Naive B cell (primary cell): ENCODE measurements at regions not wholly inside any gene's neighbourhood (a gene's known extent, or its start where the extent isn't known, plus 50 kb on each side); places are given as distances from the start of the nearest gene placed in this dataset.

Source experiments
- ATAC-seq, 2 donors: fragments of 150-1000 bp; cut with Tn5 transposase; 2 replicates each; pipeline ENCODE4 v1.10.0; 2021; ENCODE audit warnings: low read depth in 2 of 2, mild to moderate bottlenecking in 2 of 2, moderate library complexity in 2 of 2
- DNase-seq: peaks from one replicate; pipeline ENCODE4 v3.0.0; 2022
- H3K27ac Mint-ChIP-seq, 6 donors: one replicate each; pipeline ENCODE4 v1.8.0; 2020 to 2022; ENCODE audit warnings: mild to moderate bottlenecking in 6 of 6, mixed read lengths in 6 of 6, moderate library complexity in 5 of 6, inconsistent platforms in 2 of 6
- H3K27me3 Mint-ChIP-seq, 3 donors: one replicate each; pipeline ENCODE4 v1.8.0; 2021 to 2022; ENCODE audit warnings: mixed read lengths in 3 of 3, mild to moderate bottlenecking in 1 of 3
- H3K36me3 Mint-ChIP-seq, 2 donors: one replicate each; pipeline ENCODE4 v1.8.0; 2020 to 2022; ENCODE audit warnings: mixed read lengths in 2 of 2, inconsistent platforms in 1 of 2, mild to moderate bottlenecking in 1 of 2
- H3K4me1 Mint-ChIP-seq, 3 donors: one replicate each; pipeline ENCODE4 v1.8.0; 2020 to 2022; ENCODE audit warnings: mixed read lengths in 3 of 3, inconsistent platforms in 1 of 3, mild to moderate bottlenecking in 1 of 3, moderate library complexity in 1 of 3
- H3K4me3 Mint-ChIP-seq, 8 donors: one replicate each; pipeline ENCODE4 v1.8.0; 2020 to 2022; ENCODE audit warnings: mild to moderate bottlenecking in 8 of 8, mixed read lengths in 8 of 8, moderate library complexity in 8 of 8, inconsistent platforms in 2 of 8
- H3K9me3 Mint-ChIP-seq, 7 donors: one replicate each; pipeline ENCODE4 v1.8.0; 2020 to 2022; ENCODE audit warnings: mixed read lengths in 7 of 7, mild to moderate bottlenecking in 5 of 7, inconsistent platforms in 2 of 7, moderate library complexity in 1 of 7

DNA sequence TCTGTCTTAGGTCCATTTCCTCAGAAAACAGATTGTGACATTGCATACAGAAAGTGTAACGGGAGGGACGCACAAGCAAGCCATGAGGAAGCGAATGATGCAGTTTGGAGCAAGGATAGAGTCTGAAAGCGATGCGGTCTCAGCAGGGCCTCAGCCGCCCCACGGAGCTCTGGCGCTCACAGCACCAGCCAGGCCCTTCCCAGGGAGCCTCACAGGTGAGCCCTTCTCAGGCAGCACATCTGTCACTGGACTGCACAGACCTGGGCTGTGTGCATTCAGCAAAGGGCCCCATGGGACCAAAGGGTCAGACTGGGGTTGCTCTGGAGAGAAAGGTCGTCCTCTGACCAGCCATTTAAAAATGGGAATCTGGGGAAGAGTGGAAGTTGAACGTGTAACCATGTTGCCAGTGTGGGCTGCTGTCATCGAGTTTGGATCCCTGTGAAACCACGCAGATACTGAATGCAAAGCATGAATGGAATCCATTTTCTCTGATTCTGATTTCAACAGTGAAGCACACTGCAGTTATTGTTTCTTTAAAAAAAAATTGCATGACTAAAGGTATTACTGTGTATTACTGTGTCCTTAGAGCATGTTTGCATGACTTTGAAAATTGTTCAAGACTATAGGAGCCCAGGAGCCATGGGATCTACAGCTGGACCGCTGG lies 350.0 kb upstream of the AKR1E2 start:
- Mint-ChIP-seq H3K9me3 (peaks cover 0 to 10% (median 1%) of the 10 kb centered on the region in 7 donors), H3K27ac (no peak overlapping the region), H3K4me3 (no peak overlapping the region), H3K27me3 (peaks cover 0 to 10% (median 5%) of the 10 kb centered on the region in 3 donors), H3K36me3 (no peaks in the 10 kb centered on the region), H3K4me1 (no peaks in the 10 kb centered on the region)
- DNase-seq = no peak
- no peak for ATAC-seq

DNA sequence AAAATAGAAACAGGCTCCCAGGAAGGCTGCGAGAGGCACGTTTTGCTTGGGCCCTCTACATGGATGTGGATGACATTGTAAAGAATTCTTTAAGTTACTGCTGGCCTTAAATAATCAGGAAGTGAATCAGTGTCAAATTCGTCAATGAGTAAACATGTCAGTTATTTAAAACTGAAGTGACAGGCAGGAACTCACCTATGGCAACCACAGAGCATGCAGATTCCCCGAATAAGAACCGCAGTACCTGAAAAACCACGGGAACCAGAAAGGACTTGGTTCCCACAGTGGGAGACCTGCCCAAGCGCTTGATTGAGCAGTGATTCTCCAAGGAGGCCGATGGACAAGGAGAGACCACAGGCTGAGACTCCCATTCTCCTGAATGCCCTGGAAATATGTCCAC lies 351.2 kb upstream of the AKR1E2 start:
- Mint-ChIP-seq H3K4me3 (no peak overlapping the region), H3K36me3 (no peaks in the 10 kb centered on the region), H3K9me3 (peaks cover 0 to 9% (median 1%) of the 10 kb centered on the region in 7 donors), H3K27ac (no peak overlapping the region), H3K27me3 (peaks cover 0 to 11% (median 5%) of the 10 kb centered on the region in 3 donors), H3K4me1 (no peaks in the 10 kb centered on the region)
- no peak for ATAC-seq
- no peak for DNase-seq

DNA sequence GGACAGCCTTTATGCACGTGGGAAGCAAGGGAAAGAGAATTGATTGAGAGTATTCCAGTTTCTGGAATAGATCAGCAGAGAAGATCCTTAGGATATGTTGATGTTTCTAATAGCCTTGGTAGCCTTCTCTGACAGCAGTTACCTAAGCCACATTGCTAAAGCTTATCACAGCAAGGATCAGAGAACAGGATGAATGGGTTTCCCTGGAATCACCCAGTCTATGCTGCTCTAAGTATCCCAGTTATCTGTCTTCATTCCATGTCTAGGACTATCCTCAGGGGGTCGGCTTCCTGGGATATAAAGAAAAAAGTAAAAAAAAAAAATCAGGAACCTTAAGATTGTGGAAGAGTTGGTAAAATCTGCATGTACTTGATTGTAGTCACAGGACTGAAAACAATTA lies 352.0 kb upstream of the AKR1E2 start:
- ATAC-seq = no peak
- H3K27ac Mint-ChIP-seq = no peak overlapping the region
- H3K36me3 Mint-ChIP-seq = no peaks in the 10 kb centered on the region
- H3K9me3 Mint-ChIP-seq = no peaks in the 10 kb centered on the region
- DNase-seq = no peak
- H3K4me1 Mint-ChIP-seq = no peaks in the 10 kb centered on the region
- no peak overlapping the region for H3K4me3 Mint-ChIP-seq
- H3K27me3 Mint-ChIP-seq = peaks cover 0 to 18% (median 5%) of the 10 kb centered on the region in 3 donors

DNA sequence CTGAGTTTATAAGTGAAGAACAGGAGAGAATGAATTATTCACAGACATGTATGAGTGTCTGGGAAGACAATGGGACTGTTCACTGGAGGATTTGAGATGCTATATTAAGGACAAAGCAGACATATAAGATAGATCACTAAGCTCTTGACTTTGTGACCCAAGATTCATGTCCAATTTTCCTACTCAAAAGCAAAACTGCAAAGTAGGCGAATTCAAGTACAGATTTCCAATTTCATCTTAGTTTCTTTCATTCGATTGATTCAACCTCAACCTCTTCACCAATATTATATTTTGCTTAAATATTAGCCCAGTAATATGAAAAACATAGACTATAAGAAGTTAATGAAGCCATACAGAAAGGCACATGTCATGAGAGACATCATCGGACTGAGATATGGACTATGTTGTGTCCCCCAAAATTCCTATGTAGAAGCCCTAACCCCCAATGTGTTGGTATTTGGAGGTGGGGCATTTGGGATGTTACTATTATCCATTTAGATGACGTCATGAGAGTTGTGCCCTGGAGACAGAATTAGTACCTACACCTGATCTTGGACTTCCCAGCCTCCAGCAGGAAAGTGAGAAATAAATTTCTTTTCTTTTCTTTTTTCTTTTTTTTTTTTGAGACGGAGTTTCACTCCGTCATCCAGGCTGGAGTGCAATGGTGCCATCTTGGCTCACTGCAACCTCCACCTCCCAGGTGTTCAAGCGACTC lies 353.7 kb upstream of the AKR1E2 start:
- peaks cover 3 to 30% (median 5%) of the 10 kb centered on the region in 3 donors for H3K27me3 Mint-ChIP-seq
- H3K27ac Mint-ChIP-seq = no peak overlapping the region
- ATAC-seq = no peak

DNA sequence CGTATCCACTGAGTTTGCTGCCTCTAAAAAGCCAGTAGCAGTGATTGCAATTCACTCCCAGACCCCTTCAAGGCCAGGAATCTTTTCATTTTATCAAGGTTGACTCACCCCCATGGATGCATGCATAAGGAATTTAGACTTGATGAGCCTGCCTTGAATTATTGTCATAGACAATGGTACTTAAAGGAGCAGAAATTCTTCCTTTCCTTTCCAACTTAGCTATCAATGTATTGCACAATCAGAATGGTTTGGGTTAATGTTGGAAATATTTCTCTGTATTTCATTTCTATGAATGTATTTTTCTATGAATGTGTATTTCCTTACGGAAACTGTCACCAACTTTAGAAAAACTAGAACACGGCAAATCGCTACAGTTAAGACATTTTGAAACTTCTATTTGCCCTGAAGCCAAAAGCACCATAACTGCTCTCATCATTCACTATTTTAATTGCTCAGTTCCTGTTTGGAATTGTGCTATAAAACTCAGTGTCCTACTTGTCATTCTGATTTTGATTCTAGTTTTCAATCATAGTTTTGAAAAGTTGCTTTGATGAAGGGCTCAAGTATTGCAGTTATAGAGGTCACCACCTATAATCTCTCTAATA lies 355.7 kb upstream of the AKR1E2 start:
- Mint-ChIP-seq H3K27me3 (peaks cover 5 to 35% (median 7%) of the 10 kb centered on the region in 3 donors), H3K9me3 (peaks cover 0 to 2% (median 0%) of the 10 kb centered on the region in 7 donors), H3K4me3 (no peak overlapping the region), H3K4me1 (no peaks in the 10 kb centered on the region), H3K36me3 (no peaks in the 10 kb centered on the region), H3K27ac (no peak overlapping the region)
- no peak for ATAC-seq
- DNase-seq = no peak

More for the DNA sequence above, 353.7 kb upstream of the AKR1E2 start:
- H3K36me3 Mint-ChIP-seq = no peaks in the 10 kb centered on the region
- no peak overlapping the region for H3K4me3 Mint-ChIP-seq
- DNase-seq = no peak
- peaks cover 0 to 2% (median 0%) of the 10 kb centered on the region in 7 donors for H3K9me3 Mint-ChIP-seq
- no peaks in the 10 kb centered on the region for H3K4me1 Mint-ChIP-seq

DNA sequence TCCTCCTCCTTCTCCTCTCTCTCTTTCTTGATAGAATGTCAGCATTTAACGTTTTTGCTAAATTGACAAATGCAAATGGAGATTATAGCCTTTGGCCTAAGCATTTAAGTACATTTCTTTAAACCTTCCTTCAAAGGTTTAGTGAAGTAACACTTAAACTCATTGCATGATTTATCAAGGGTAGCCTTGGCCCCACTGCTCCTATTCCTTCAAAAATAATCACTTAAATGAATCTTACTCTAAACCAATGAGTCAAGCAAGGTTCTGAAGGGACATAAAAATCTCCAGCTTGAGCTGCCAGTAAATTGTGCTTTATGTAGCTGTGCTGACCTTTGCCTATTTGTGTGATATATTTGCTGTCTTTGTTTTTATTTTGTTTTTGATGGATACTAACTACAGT lies 358.5 kb upstream of the AKR1E2 start:
- no peak overlapping the region for H3K4me3 Mint-ChIP-seq
- H3K27ac Mint-ChIP-seq = peak overlapping the region in 2 of 6 donors; percentile 2 to 72
- peaks cover 0 to 25% (median 7%) of the 10 kb centered on the region in 3 donors for H3K27me3 Mint-ChIP-seq
- ATAC-seq = no peak
- H3K36me3 Mint-ChIP-seq = no peaks in the 10 kb centered on the region
- H3K9me3 Mint-ChIP-seq = peaks cover 0 to 9% (median 0%) of the 10 kb centered on the region in 7 donors
- no peaks in the 10 kb centered on the region for H3K4me1 Mint-ChIP-seq
- DNase-seq = no peak

DNA sequence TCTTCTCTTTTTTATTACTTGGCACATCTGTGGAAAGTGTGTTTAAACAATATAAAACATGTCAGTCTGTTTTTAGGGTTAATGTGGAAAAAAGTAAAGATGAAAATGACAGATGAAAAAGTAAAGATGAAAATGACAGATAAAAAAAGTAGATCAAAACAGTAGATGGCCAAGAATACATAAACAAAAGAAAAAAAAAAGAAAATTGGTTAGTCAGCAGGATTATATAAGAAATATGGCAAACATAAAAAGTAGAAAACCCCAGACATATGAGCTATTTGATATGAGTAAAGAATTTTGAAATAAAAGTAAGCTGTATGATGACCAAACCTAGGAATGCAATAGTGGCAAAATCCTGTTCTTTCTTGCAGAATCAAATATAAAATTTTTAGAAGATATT lies 365.7 kb upstream of the AKR1E2 start:
- Mint-ChIP-seq H3K36me3 (no peaks in the 10 kb centered on the region), H3K4me3 (no peak overlapping the region), H3K9me3 (peaks cover 0 to 7% (median 0%) of the 10 kb centered on the region in 7 donors), H3K27ac (no peak overlapping the region), H3K4me1 (no peaks in the 10 kb centered on the region), H3K27me3 (peaks cover 0 to 6% (median 0%) of the 10 kb centered on the region in 3 donors)
- DNase-seq (no peak), ATAC-seq (no peak)

DNA sequence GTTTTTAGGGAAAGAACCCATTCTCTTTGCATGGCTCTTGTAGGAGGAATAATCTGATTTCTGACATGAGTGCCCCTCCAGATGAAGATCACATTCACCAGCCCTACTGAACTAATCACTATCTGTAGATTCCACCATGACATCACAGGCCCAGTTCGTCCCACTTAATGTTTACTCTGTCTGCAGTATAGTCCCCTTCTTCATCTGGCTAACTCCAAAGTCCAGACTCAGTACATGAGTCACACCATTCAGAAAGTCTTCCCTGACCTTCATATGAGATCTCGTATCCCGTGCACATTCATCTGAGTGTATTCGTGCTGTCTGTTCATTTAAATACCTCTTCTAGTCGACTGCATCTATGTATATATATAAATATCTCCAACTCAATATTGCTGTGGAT lies 366.5 kb upstream of the AKR1E2 start:
- Mint-ChIP-seq H3K9me3 (peaks cover 0 to 7% (median 0%) of the 10 kb centered on the region in 7 donors), H3K36me3 (no peaks in the 10 kb centered on the region), H3K27me3 (peaks cover 0 to 6% (median 0%) of the 10 kb centered on the region in 3 donors), H3K4me3 (no peak overlapping the region), H3K27ac (no peak overlapping the region), H3K4me1 (no peaks in the 10 kb centered on the region)
- ATAC-seq (no peak), DNase-seq (no peak)

DNA sequence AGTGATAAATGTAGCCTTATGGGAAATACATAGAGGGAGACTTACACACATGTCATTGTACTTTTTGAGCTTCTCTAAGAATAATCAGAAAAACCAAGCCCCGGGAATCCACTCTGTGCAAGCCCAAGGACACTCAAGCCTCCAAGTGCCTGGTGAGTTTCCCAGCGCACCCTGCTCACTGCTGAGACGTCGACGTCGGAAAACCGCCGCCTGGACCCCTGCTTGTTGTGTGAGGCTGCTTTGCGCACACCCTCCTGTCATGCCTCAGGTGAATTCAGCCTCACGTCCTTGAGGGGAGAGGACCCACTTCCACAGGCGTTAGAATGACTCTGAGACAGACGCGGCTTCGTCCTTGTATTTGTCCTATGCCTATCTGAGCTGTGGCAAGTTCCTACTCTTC lies 368.4 kb upstream of the AKR1E2 start:
- ATAC-seq (no peak), DNase-seq (no peak)
- Mint-ChIP-seq H3K9me3 (peaks cover 0 to 5% (median 0%) of the 10 kb centered on the region in 7 donors), H3K27me3 (peaks cover 0 to 10% (median 6%) of the 10 kb centered on the region in 3 donors), H3K4me1 (no peaks in the 10 kb centered on the region), H3K4me3 (no peak overlapping the region), H3K27ac (no peak overlapping the region), H3K36me3 (no peaks in the 10 kb centered on the region)

DNA sequence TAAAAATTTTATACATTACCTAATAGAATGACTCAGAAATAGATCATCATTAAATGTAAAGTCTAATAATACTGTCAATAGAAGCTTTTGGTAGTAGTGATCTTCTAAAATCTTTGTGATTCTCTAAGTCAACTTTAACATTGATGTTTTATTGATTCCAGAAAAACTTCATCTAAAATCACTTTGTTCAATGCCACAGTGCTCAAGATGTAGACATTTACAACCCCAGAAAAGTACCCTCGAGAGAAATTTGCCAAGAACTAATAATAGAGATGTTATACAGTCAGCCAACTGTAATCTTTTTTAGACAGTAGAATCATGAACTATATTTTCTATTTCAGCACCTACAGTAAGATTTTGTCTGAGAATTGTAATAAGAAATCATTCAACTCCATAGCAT lies 369.2 kb upstream of the AKR1E2 start:
- Mint-ChIP-seq H3K4me3 (no peak overlapping the region), H3K9me3 (peaks cover 0 to 5% (median 0%) of the 10 kb centered on the region in 7 donors), H3K36me3 (no peaks in the 10 kb centered on the region), H3K4me1 (no peaks in the 10 kb centered on the region), H3K27me3 (peaks cover 0 to 10% (median 6%) of the 10 kb centered on the region in 3 donors), H3K27ac (no peak overlapping the region)
- DNase-seq = no peak
- no peak for ATAC-seq

DNA sequence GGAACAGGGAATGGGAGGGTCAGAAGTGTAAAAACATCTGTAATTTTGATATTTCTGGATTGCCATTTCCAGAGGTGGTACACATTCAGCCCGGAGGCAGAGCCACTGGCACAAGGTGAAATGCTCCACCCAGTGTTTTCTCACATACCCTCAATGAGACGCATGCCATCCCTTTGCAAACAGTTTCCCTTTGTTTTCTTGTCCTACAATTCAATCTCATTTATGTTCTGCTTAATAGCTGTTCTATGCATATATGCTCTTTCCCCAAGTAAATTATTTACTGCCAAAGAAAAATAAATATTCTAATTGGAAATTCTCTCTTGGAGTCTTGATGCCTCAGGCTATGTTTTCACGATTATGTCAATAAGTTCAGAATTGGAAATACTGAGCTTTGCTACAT lies 369.7 kb upstream of the AKR1E2 start:
- no peak overlapping the region for H3K27ac Mint-ChIP-seq
- peaks cover 0 to 1% (median under 1%) of the 10 kb centered on the region in 3 donors for H3K4me1 Mint-ChIP-seq
- ATAC-seq = no peak
- H3K36me3 Mint-ChIP-seq = no peaks in the 10 kb centered on the region
- H3K27me3 Mint-ChIP-seq = peaks cover 0 to 10% (median 6%) of the 10 kb centered on the region in 3 donors
- no peak overlapping the region for H3K4me3 Mint-ChIP-seq
- no peak for DNase-seq
- peaks cover 0 to 5% (median 0%) of the 10 kb centered on the region in 7 donors for H3K9me3 Mint-ChIP-seq

DNA sequence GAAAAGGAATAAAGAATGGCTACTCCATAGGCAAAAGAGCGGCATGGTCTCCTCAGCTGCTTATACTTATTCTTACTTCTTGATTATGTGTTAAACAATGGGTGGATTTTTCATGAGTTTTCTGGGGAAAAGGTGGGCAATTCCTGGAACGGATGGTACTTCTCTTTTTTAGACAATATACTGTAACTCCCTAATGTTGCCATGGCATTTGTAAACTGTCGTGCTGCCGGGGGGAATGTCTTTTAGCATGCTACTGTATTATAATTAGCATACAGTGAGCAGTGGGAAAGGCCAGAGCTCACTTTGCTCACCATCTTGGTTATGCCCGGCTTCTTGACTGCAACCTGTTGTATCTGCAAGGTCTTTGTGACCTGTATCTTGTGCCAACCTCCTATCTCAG lies 372.1 kb upstream of the AKR1E2 start:
- no peak overlapping the region for H3K4me3 Mint-ChIP-seq
- no peak overlapping the region for H3K27ac Mint-ChIP-seq
- ATAC-seq = no peak
- H3K27me3 Mint-ChIP-seq = peaks cover 0 to 16% (median 1%) of the 10 kb centered on the region in 3 donors
- H3K4me1 Mint-ChIP-seq = peaks cover 0 to 8% (median 7%) of the 10 kb centered on the region in 3 donors
- H3K36me3 Mint-ChIP-seq = no peaks in the 10 kb centered on the region
- no peak for DNase-seq
- peaks cover 0 to 5% (median 0%) of the 10 kb centered on the region in 7 donors for H3K9me3 Mint-ChIP-seq

DNA sequence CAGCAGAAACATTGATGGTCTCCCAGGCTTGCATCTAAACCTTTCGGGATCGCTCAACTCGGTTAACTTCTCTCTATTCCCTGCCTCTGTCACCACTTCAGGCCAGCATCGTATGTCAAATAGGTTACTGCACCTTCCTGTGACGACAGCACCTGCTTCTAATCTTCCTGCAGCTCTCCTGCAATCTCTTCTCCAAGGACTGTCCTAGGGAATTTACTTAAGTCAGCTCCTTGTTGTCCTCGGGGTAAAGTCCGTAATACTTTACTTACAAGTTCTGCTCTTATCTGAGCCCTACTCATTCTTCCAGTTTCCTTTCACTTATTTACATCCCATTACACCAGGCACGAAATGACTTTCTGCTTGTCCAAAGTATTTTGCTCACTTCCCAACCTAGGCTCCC lies 372.7 kb upstream of the AKR1E2 start:
- H3K9me3 Mint-ChIP-seq = peaks cover 0 to 5% (median 0%) of the 10 kb centered on the region in 7 donors
- no peak overlapping the region for H3K27ac Mint-ChIP-seq
- ATAC-seq (no peak), DNase-seq (no peak)
- H3K27me3 Mint-ChIP-seq = peaks cover 0 to 16% (median 0%) of the 10 kb centered on the region in 3 donors
- no peak overlapping the region for H3K4me3 Mint-ChIP-seq
- peaks cover 0 to 8% (median 7%) of the 10 kb centered on the region in 3 donors for H3K4me1 Mint-ChIP-seq
- no peaks in the 10 kb centered on the region for H3K36me3 Mint-ChIP-seq
